ENCODE measurements at regions not wholly inside any gene's neighbourhood (a gene's known extent, or its start where the extent isn't known, plus 50 kb on each side); places are given as distances from the start of the nearest gene placed in this dataset.

DNA sequence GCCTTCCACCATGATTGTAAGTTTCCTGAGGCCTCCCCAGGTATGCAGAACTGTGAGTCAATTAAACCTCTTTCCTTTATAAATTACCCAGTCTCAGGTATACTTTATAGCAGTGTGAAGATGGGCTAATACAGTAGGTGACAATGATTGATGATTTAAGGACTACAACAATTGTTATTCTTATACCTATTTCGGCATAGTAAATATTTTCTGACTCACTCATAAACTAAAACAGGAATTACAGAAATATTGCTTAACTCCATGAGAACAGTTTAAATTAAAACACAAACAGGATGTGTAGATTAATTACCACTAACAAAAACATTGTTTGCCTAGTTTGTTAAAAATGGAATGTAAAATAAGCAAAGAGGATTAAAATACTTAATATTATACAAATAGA is 839.9 kb downstream of the LTN1 start:
- Mint-ChIP-seq H3K9me3 (no peaks in the 10 kb centered on the region), H3K4me1 (no peaks in the 10 kb centered on the region; the same call in 2 of the 3 replicates), H3K27me3 (ENCODE audit: insufficient read depth, low read depth, poor library complexity) (no peaks in the 10 kb centered on the region)

DNA sequence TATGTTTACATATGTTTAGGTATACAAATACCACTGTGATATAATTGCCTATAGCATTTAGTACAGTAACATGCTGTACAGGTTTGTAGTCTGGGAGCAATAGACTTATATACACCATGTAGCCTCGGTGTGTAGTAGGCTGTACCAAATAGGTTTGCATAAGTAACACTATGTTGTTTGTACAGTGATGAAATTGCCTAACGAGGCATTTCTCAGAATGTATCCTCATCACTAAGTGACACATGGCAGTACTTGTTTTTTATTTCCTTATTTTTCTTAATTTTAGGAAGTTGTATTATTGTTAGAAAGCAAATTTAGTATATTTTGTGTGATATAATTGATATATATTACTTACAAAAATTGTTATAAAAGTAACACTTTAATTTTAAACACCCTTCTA is 840.9 kb downstream of the LTN1 start:
- Histone ChIP-seq H3K4me2 (no peak overlapping the region), H3K36me3 (ENCODE audit: insufficient read depth) (no peaks in the 10 kb centered on the region), H3F3A (replicated peaks; ENCODE audit: low read depth) (no peaks in the 10 kb centered on the region), H3K9me2 (ENCODE audit: insufficient read depth) (no peaks in the 10 kb centered on the region), H3K4me3 (no peak overlapping the region), H3K4me1 (ENCODE audit: insufficient read depth) (no peaks in the 10 kb centered on the region), H2AFZ (no peak overlapping the region), H4K20me1 (replicated peaks; ENCODE audit: insufficient read depth) (no peaks in the 10 kb centered on the region), H3K27ac (ENCODE audit: low read depth) (no peak overlapping the region), H3K27me3 (ENCODE audit: insufficient read depth) (no peaks in the 10 kb centered on the region), H3K79me2 (replicated peaks; ENCODE audit: insufficient read depth) (no peaks in the 10 kb centered on the region)
- Mint-ChIP-seq H3K36me3 (ENCODE audit: low read depth) (no peaks in the 10 kb centered on the region), H3K9me3 (no peaks in the 10 kb centered on the region), H3K4me1 (no peaks in the 10 kb centered on the region; the same call in 2 of the 3 replicates), H3K27me3 (ENCODE audit: insufficient read depth, low read depth, poor library complexity) (no peaks in the 10 kb centered on the region), H3K4me3 (no peak overlapping the region), H3K27ac (no peak overlapping the region)
- TF ChIP-seq NANOG (IDR thresholded peaks at IDR 0.05; ENCODE audit: borderline replicate concordance) (no peak), STAT1 (IDR thresholded peaks at IDR 0.05; ENCODE audit: unreplicated experiment) (no peak), POLR2AphosphoS5 (IDR thresholded peaks at IDR 0.05; ENCODE audit: low read depth) (no peak), ZNF114 (CRISPR knock-in tag; IDR thresholded peaks at IDR 0.05) (no peak), REST (IDR thresholded peaks at IDR 0.05; ENCODE audit: unreplicated experiment) (no peak)
- TF ChIP-seq, protein P1, sequence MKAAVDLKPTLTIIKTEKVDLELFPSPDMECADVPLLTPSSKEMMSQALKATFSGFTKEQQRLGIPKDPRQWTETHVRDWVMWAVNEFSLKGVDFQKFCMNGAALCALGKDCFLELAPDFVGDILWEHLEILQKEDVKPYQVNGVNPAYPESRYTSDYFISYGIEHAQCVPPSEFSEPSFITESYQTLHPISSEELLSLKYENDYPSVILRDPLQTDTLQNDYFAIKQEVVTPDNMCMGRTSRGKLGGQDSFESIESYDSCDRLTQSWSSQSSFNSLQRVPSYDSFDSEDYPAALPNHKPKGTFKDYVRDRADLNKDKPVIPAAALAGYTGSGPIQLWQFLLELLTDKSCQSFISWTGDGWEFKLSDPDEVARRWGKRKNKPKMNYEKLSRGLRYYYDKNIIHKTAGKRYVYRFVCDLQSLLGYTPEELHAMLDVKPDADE (IDR thresholded peaks at IDR 0.05), result no peak
- DNase-seq (ENCODE audit: low spot score), result no peak
- no peak for ATAC-seq

More for the DNA sequence above, 839.9 kb downstream of the LTN1 start:
- ATAC-seq (no peak), DNase-seq (ENCODE audit: low spot score) (no peak)
- no peak overlapping the region for H3K4me2 ChIP-seq
- no peaks in the 10 kb centered on the region for H3K27me3 ChIP-seq (ENCODE audit: insufficient read depth)
- H3K4me1 ChIP-seq (ENCODE audit: insufficient read depth), result no peaks in the 10 kb centered on the region
- H3F3A ChIP-seq (replicated peaks; ENCODE audit: low read depth), result no peaks in the 10 kb centered on the region
- H3K79me2 ChIP-seq (replicated peaks; ENCODE audit: insufficient read depth), result no peaks in the 10 kb centered on the region
- no peaks in the 10 kb centered on the region for H3K36me3 Mint-ChIP-seq (ENCODE audit: low read depth)
- no peak overlapping the region for H3K27ac Mint-ChIP-seq
- no peak overlapping the region for H3K4me3 ChIP-seq
- H3K4me3 Mint-ChIP-seq, result no peak overlapping the region
- peaks cover 3% of the 10 kb centered on the region; the same call in 1 of the 2 replicates for H3K9me2 ChIP-seq (ENCODE audit: insufficient read depth)
- H3K36me3 ChIP-seq (ENCODE audit: insufficient read depth), result no peaks in the 10 kb centered on the region
- no peaks in the 10 kb centered on the region for H4K20me1 ChIP-seq (replicated peaks; ENCODE audit: insufficient read depth)
- TF ChIP-seq EZH2phosphoT487 (IDR thresholded peaks at IDR 0.05; ENCODE audit: unreplicated experiment), result no peak
- no peak overlapping the region for H2AFZ ChIP-seq
- H3K27ac ChIP-seq (ENCODE audit: low read depth), result no peak overlapping the region

Data from GM23338 (cell line).